ENCODE measurements at regions not wholly inside any gene's neighbourhood (a gene's known extent, or its start where the extent isn't known, plus 50 kb on each side); places are given as distances from the start of the nearest gene placed in this dataset.

DNA sequence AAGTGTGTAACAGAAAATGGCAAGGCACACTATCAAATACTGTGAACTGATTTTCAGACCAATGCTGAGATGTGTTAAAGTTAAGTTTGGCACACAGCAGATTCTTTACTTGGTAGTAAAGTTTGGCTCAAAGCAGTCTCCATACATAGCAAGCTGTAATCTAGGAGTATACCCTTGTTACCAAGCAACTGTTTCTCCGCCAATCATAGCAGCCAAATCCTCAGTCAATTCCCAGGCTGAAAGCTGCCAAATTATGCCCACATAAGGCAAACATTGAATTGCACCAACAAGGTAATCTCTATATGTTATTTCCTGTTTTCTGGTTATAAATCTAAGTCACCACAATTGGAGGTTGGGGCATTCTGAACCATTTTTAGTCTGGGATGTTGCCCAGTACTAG is 345.7 kb downstream of the DEPDC1B start:
- TF ChIP-seq, protein P1, sequence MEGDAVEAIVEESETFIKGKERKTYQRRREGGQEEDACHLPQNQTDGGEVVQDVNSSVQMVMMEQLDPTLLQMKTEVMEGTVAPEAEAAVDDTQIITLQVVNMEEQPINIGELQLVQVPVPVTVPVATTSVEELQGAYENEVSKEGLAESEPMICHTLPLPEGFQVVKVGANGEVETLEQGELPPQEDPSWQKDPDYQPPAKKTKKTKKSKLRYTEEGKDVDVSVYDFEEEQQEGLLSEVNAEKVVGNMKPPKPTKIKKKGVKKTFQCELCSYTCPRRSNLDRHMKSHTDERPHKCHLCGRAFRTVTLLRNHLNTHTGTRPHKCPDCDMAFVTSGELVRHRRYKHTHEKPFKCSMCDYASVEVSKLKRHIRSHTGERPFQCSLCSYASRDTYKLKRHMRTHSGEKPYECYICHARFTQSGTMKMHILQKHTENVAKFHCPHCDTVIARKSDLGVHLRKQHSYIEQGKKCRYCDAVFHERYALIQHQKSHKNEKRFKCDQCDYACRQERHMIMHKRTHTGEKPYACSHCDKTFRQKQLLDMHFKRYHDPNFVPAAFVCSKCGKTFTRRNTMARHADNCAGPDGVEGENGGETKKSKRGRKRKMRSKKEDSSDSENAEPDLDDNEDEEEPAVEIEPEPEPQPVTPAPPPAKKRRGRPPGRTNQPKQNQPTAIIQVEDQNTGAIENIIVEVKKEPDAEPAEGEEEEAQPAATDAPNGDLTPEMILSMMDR (conservative IDR thresholded peaks at IDR 0.05; ENCODE audit: low read length): no peak
- H3K4me3 ChIP-seq (ENCODE audit: low read length): no peak overlapping the region
- no peak for DNase-seq (ENCODE audit: low read depth)

DNA sequence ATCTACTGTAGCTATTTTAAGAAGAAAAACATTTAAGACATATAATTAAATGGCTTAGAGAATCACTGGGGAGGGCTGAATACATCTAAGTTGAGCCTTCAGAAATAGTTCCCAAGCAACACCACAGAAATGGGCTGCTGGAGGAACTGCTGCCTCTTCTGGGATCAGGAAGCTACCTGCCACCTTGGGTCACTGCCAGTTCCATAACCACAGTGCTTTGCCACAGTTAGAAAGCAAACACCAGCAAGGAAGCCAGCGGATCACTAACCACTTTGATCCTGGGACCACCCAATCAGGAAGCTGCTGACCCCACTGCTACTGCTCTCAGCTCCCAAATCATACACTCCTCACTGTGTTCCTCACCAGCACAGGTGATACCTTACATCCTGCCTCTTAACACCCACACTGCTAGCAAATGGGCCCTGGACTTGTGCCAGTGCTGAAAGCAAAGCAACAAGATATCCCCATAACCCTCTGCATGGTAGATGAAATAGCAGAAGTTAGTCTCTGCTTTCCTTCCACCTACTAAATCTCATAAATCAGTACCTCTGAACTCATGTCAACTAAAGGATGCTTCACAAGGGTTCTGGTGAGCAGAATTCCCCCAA is 346.9 kb downstream of the DEPDC1B start:
- TF ChIP-seq, protein P1 (conservative IDR thresholded peaks at IDR 0.05; ENCODE audit: low read length): no peak
- DNase-seq (ENCODE audit: low read depth): no peak
- H3K4me3 ChIP-seq (ENCODE audit: low read length): no peak overlapping the region

DNA sequence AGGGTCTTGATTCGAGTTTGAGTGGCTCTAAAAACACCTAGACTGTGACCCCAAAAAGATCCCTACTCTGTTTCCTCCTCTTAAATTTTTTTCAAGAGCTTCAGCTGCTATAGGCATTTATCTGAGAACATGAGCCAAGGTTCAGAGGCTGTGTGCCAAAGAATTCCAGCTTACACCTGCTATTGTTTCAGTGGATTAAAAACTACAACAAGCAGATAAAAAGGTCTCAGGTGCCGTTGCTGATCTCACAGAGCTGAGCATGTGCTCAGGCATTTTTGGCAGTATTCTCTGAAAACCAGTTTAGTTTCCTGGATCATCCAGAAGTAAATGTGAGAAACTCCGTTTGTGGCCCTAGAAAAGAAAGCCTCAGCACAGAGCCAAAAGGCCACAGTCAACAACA is 349.2 kb downstream of the DEPDC1B start:
- no peak overlapping the region for H3K4me3 ChIP-seq (ENCODE audit: low read length)
- TF ChIP-seq, protein P1 (conservative IDR thresholded peaks at IDR 0.05; ENCODE audit: low read length): no peak
- DNase-seq (ENCODE audit: low read depth): no peak

DNA sequence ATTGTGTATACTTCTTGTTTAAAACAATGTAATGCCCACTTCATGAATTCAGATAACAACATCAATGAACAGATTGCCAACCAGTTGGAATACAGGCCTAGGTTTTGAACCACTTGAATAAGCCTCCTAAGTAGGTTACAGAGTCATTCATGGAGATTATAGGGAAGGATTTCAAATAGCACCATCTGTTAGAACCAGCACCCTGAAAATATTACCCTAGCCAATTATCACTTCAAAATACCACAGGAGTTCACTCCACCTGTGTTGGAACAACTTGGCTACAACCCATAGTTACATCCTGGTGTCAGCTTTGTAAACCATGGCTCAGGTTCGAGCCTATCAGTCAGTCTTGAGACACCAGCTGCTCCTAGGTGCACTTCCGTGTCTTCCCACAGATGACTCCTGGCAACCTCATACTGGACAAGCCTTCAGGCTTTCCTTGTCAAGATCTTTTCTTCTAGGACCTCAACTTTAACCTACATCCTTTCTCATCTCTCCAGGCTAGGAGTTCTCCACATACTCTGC is 350.0 kb downstream of the DEPDC1B start:
- TF ChIP-seq, protein P1 (conservative IDR thresholded peaks at IDR 0.05; ENCODE audit: low read length): no peak
- DNase-seq (ENCODE audit: low read depth): no peak
- no peak overlapping the region for H3K4me3 ChIP-seq (ENCODE audit: low read length)

DNA sequence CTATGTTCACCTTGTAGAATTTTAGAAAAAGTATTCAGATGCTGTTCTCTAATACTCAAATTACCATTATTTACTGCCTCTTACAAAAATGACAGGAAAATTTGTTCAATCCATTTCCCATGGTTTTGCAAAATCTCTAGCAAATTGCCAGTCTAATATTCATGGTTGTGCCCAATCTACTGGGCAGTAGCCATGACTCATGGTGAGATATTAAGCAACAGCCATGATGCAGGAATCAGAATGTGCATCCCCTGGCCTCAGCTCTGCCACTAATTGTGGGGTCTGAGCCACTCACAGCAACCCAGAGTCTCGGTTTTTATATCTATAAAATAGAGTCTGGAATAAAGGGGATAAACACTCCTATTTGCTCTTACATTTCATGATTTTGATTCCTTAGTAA is 353.6 kb downstream of the DEPDC1B start:
- TF ChIP-seq, protein P1 (conservative IDR thresholded peaks at IDR 0.05; ENCODE audit: low read length): no peak
- DNase-seq (ENCODE audit: low read depth): no peak
- H3K4me3 ChIP-seq (ENCODE audit: low read length): no peak overlapping the region

DNA sequence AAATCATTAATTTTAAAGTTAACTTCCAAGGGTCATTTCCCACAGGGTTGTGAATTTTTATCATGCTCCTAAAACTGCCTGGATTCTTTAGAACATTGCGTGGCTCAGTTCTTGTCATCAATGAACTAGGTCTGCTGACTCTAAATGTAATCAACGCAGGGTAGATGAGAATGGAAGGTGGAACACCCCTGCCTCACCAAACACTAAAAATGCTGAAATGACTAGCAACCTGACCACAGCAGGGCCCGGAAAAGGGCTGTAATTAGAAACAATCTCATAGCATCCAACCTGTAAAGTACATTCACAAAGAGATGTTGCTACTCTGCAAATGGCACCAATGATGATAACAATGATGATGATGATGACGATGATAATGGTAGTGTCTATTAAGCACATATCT is 356.9 kb downstream of the DEPDC1B start:
- DNase-seq (ENCODE audit: low read depth): no peak
- TF ChIP-seq, protein P1 (conservative IDR thresholded peaks at IDR 0.05; ENCODE audit: low read length): no peak
- no peak overlapping the region for H3K4me3 ChIP-seq (ENCODE audit: low read length)

DNA sequence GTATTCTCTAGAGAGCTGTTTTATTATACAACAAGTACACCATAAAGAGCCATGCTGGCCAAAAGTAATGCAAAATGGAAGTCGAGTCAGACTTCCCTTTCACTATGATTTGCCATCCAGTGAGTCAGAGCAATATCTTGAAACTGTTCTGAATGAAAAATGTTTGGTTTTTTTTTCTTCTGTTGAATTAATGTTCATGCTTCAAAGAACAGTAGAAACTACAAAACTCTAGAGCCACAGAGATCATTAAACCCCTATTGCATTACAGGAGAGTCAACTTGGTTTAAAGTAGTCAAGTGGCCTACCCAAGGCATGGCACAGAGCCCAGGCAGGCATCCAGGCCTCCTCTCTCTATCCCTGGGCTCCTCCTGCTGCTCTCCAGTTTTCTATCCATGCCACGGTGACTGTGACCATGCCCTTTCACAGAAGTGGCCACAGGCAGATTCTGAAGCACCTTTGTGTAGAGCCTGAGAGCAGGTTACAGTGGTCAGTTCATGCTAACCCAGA is 358.9 kb downstream of the DEPDC1B start:
- no peak overlapping the region for H3K4me3 ChIP-seq (ENCODE audit: low read length)
- no peak for DNase-seq (ENCODE audit: low read depth)
- TF ChIP-seq, protein P1 (conservative IDR thresholded peaks at IDR 0.05; ENCODE audit: low read length): no peak

All from AG10803 (cell line).